Spleen (tissue), 11 donors: ENCODE measurements at regions not wholly inside any gene's neighbourhood (a gene's known extent, or its start where the extent isn't known, plus 50 kb on each side); places are given as distances from the start of the nearest gene placed in this dataset.

ENCODE experiments used
- DNase-seq: peaks from one replicate; pipeline ENCODE4 v3.0.0-alpha.2; 2020
- H3K27ac ChIP-seq, 8 donors: fragments of 200-600 bp; sonication (generic) in 7 of 8; 1 replicate in 4 of 8; 2 replicates in 4 of 8; pipeline versions ENCODE4 v1.5.0 to v1.8.0; 2016 to 2021; ENCODE audit warnings: inconsistent platforms in 4 of 8, mild to moderate bottlenecking in 4 of 8, moderate library complexity in 1 of 8
- H3K27me3 ChIP-seq, 7 donors: fragments of 200-600 bp; sonication (generic) in 6 of 7; replicated peaks in 1 of 7; 1 replicate in 4 of 7; 2 replicates in 3 of 7; pipeline versions ENCODE4 v1.5.0 to v1.8.0; 2016 to 2021; ENCODE audit warnings: inconsistent platforms in 3 of 7, mild to moderate bottlenecking in 1 of 7
- H3K36me3 ChIP-seq, 6 donors: fragments of 200-600 bp; sonication (generic) in 5 of 6; 1 replicate in 4 of 6; 2 replicates in 2 of 6; pipeline versions ENCODE4 v1.5.0 to v1.8.0; 2016 to 2021; ENCODE audit warnings: inconsistent platforms in 2 of 6
- H3K4me1 ChIP-seq, 6 donors: fragments of 200-600 bp; sonication (generic) in 5 of 6; 1 replicate in 3 of 6; 2 replicates in 3 of 6; pipeline versions ENCODE4 v1.5.0 to v1.8.0; 2016 to 2021; ENCODE audit warnings: inconsistent platforms in 3 of 6
- H3K4me3 ChIP-seq, 8 donors: fragments of 200-600 bp; sonication (generic) in 7 of 8; 1 replicate in 4 of 8; 2 replicates in 4 of 8; pipeline versions ENCODE4 v1.5.0 to v1.8.0; 2016 to 2021; ENCODE audit warnings: inconsistent platforms in 4 of 8, mild to moderate bottlenecking in 4 of 8, moderate library complexity in 2 of 8
- H3K9me3 ChIP-seq, 8 donors: fragments of 200-600 bp; sonication (generic) in 7 of 8; 1 replicate in 4 of 8; 2 replicates in 4 of 8; pipeline versions ENCODE4 v1.5.0 to v1.8.0; 2016 to 2021; ENCODE audit warnings: inconsistent platforms in 4 of 8
- POLR2A ChIP-seq, 3 donors: fragments of 450-650 bp; IDR thresholded peaks; one replicate each; pipeline ENCODE4 v1.5.1; 2017; ENCODE audit warnings: antibody characterized with exemption in 3 of 3, mild to moderate bottlenecking in 1 of 3
- POLR2AphosphoS5 ChIP-seq, 3 donors: sonication (generic); formaldehyde crosslinking; IDR thresholded peaks; one replicate each; pipeline ENCODE4 v1.5.1; 2017; ENCODE audit warnings: antibody characterized with exemption in 3 of 3
- WGBS, 5 donors: extraction: QIAGEN DNeasy Blood & Tissue Kit in 3 of 5; methylation state at CpG; one replicate each; pipeline versions ENCODE4 v1.1.5 to v1.1.7; 2013 to 2018; 5-methylcytosine and 5-hydroxymethylcytosine counted together
- intact Hi-C: fragments of 100-400 bp; cut with DNase I; formaldehyde crosslinking; loops from one replicate; pipeline ENCODE4 v1.15.0; 2023; ENCODE audit warnings: low total_unique reads
- TF ChIP-seq, protein P1 (sequence below), 11 experiments: fragments of 200-600 bp in 7 of 11; fragments of 450-650 bp in 4 of 11; sonication (generic) in 4 of 11; IDR thresholded peaks in 8 of 11; conservative IDR thresholded peaks in 3 of 11; 1 replicate in 7 of 11; 2 replicates in 4 of 11; pipeline versions ENCODE4 v1.4.0 to v1.8.0; 2016 to 2021; ENCODE audit warnings: antibody characterized with exemption in 11 of 11, inconsistent platforms in 4 of 11, mild to moderate bottlenecking in 1 of 11
- donor health status: healthy with polysubstance abuse.
- donor health status: DM: no; HTN: no; CAD: no; lungs with moderate emphysema.
- donor health status: DM: no; HTN: no; CAD: no.
- donor health status: Bipolar disorder and iron deficiency.
- donor health status: healthy.
- donor health status: DM: no; HTN: no; CAD: no.
- donor health status: DM: yes; HTN: yes; CAD: no.

DNA sequence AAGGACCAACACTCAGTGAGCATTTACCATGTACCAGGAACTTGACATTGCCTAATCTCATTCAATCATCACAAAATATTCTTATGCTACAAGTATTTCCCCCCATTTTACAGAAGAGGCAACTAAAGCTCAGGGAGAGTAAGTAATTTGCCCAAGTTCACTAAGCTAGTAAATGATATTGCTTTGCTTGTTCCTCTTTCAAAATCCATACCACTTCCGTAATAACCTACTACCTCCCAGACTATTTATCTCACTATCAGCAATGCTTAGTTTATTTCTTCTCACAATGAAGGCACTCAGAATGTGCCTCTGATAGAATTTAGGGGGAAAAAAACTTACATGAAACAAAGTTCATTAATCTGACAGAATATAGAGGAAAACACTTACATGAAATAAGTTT lies 1070.9 kb upstream of the FANCL start:
- no peak overlapping the region for H3K27ac ChIP-seq
- H3K4me3 ChIP-seq: no peak overlapping the region
- no peaks in the 10 kb centered on the region for H3K27me3 ChIP-seq
- H3K4me1 ChIP-seq: no peaks in the 10 kb centered on the region
- DNase-seq: no peak
- WGBS, 5 donors: 42 to 55% (median 44%) methylated on average over 1 of the region's 1 CpG
- TF ChIP-seq, protein P1, sequence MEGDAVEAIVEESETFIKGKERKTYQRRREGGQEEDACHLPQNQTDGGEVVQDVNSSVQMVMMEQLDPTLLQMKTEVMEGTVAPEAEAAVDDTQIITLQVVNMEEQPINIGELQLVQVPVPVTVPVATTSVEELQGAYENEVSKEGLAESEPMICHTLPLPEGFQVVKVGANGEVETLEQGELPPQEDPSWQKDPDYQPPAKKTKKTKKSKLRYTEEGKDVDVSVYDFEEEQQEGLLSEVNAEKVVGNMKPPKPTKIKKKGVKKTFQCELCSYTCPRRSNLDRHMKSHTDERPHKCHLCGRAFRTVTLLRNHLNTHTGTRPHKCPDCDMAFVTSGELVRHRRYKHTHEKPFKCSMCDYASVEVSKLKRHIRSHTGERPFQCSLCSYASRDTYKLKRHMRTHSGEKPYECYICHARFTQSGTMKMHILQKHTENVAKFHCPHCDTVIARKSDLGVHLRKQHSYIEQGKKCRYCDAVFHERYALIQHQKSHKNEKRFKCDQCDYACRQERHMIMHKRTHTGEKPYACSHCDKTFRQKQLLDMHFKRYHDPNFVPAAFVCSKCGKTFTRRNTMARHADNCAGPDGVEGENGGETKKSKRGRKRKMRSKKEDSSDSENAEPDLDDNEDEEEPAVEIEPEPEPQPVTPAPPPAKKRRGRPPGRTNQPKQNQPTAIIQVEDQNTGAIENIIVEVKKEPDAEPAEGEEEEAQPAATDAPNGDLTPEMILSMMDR (IDR thresholded peaks at IDR 0.05 in 8 of 11, conservative IDR thresholded peaks at IDR 0.05 in 3 of 11): no peak
- no peak for TF ChIP-seq POLR2AphosphoS5 (IDR thresholded peaks at IDR 0.05)
- TF ChIP-seq POLR2A (IDR thresholded peaks at IDR 0.05): no peak
- intact Hi-C loops: no loop called here
- H3K9me3 ChIP-seq: no peaks in the 10 kb centered on the region
- H3K36me3 ChIP-seq: no peaks in the 10 kb centered on the region

DNA sequence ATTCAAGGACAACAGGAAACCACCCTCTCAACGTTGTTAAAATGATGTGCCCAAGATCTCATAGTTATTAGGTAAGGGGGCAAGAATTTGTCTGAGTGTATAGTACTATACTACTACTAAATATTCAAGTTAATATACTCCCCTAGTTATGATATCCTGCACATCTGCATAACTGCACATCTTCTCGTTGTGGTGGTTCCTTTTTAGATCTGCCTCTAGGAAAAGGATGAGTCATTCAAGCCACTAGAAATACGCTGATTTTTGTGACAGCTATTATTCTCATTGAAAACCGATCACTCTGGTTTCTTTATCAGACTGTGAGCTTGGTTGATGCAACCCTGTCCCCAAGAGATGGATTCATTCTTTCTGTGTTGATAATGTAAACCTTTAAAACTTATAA lies 1067.0 kb upstream of the FANCL start:
- no peak for DNase-seq
- WGBS, 5 donors: 22 to 34% (median 29%) methylated on average over 4 of the region's 4 CpGs
- TF ChIP-seq POLR2A (IDR thresholded peaks at IDR 0.05) (no peak), POLR2AphosphoS5 (IDR thresholded peaks at IDR 0.05) (no peak)
- TF ChIP-seq, protein P1 (IDR thresholded peaks at IDR 0.05 in 8 of 11, conservative IDR thresholded peaks at IDR 0.05 in 3 of 11): no peak
- Histone ChIP-seq H3K27me3 (no peaks in the 10 kb centered on the region), H3K9me3 (no peaks in the 10 kb centered on the region), H3K36me3 (no peaks in the 10 kb centered on the region), H3K4me1 (no peaks in the 10 kb centered on the region), H3K27ac (no peak overlapping the region), H3K4me3 (no peak overlapping the region)
- intact Hi-C loops: loop anchor here (10.0 kb wide), 1 partner anchor 1247 kb away; the partner anchor contains the start of gene BCL11A

DNA sequence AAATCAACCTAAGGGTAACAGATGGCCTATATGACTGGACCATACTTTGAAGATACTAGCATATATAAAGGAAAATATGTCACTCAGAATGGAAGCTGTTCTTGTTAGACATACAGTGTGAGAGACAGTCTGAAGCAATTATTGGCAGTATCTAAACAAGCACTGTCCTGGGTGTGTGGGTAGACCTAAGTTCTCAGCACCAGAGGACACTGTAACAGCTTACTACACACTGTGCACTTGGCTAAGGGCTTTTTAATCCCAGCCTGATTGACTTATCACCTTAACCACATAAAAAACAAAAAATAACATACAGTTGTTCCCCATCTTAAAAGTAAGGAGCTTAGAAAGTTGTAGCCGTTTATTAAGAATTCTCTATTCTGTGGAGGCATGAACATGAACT lies 1066.1 kb upstream of the FANCL start:
- Histone ChIP-seq H3K4me3 (no peak overlapping the region), H3K4me1 (peaks cover 0 to under 1% (median 0%) of the 10 kb centered on the region in 6 donors), H3K9me3 (no peaks in the 10 kb centered on the region), H3K27ac (no peak overlapping the region), H3K36me3 (no peaks in the 10 kb centered on the region), H3K27me3 (no peaks in the 10 kb centered on the region)
- no peak for DNase-seq
- intact Hi-C loops: loop anchor here (10.0 kb wide), 1 partner anchor 1248 kb away; the partner anchor contains the start of gene BCL11A
- WGBS, 5 donors: 80 to 84% (median 83%) methylated on average over 1 of the region's 1 CpG
- TF ChIP-seq POLR2AphosphoS5 (IDR thresholded peaks at IDR 0.05) (no peak), POLR2A (IDR thresholded peaks at IDR 0.05) (no peak)
- TF ChIP-seq, protein P1 (IDR thresholded peaks at IDR 0.05 in 8 of 11, conservative IDR thresholded peaks at IDR 0.05 in 3 of 11): no peak

DNA sequence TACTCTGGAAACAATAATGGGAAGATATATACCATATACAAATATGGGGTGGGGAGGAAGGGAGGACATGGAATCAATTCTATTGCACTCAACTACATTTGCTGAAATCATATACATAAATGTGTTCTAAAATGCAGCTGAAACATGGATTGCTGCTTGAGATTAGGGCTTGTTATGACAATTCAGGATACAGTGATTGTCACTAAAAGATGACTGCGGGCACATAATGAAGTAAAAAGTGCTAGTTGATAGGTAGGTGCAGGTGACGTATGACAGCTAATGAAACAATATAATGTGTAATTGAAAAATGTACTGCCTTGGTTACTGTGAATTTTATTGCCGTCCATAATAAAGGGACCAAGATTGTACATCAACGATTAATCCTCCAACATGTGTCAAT lies 1062.1 kb upstream of the FANCL start:
- Histone ChIP-seq H3K27me3 (peaks cover 0 to 4% (median 0%) of the 10 kb centered on the region in 7 donors), H3K27ac (no peak overlapping the region), H3K9me3 (no peaks in the 10 kb centered on the region), H3K4me3 (no peak overlapping the region), H3K36me3 (no peaks in the 10 kb centered on the region), H3K4me1 (peaks cover 0 to 7% (median 0%) of the 10 kb centered on the region in 6 donors)
- WGBS, 5 donors: 90 to 95% (median 92%) methylated on average over 4 of the region's 4 CpGs
- no peak for DNase-seq
- TF ChIP-seq POLR2AphosphoS5 (IDR thresholded peaks at IDR 0.05) (no peak), POLR2A (IDR thresholded peaks at IDR 0.05) (no peak)
- TF ChIP-seq, protein P1 (IDR thresholded peaks at IDR 0.05 in 8 of 11, conservative IDR thresholded peaks at IDR 0.05 in 3 of 11): no peak
- intact Hi-C loops: loop anchor here (10.0 kb wide), 1 partner anchor 1252 kb away; the partner anchor contains the start of gene BCL11A
